ENCODE measurements at regions not wholly inside any gene's neighbourhood (a gene's known extent, or its start where the extent isn't known, plus 50 kb on each side); places are given as distances from the start of the nearest gene placed in this dataset.
"Not testable (repeated sequence)": the region's sequence is repeated elsewhere in the genome, so short reads cannot be mapped to it uniquely, and the experiment has no call there.

DNA sequence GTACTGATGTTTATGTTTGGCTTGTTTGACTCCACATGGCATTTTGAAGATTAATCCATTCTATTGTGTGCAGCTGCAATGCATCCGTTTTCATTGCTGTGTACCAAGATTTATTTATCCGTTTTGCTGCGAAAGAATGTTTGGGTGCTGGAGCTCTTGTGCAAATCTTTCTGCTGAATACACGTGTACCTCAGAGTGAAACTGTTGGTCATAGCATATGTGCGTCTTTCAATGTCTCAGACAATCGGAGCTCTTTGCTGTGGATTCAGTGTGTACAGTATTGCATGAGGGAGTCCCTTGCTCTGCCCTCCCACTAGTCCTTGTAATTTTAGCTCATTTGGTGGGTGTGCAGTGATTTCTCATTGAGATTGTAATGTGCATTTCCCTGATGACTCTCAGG lies 545.4 kb downstream of the TBC1D22A start:
- no peak for DNase-seq (ENCODE audit: low spot score)
- intact Hi-C loops (cut with DNase I): no loop called here

DNA sequence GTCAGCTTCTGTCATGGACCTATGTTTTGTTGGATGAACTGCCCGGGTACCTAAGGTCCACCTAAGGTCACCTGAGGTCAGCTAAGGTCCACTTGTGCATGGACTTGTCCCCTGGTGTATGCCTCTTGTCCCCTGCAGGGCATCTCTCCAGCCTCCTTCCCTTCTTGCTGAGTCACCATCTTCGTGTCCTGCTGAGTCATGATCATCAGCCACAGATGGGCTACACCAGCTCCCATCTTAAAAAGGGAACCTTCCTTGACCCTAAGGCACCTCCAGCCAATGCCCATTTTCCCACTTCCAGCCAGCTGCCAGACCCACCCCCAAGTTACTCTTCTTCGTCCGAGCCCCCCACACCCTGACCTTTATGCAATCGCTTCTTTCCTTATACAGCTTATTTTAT lies 544.9 kb downstream of the TBC1D22A start:
- intact Hi-C loops (cut with DNase I): no loop called here
- no peak for DNase-seq (ENCODE audit: low spot score)

DNA sequence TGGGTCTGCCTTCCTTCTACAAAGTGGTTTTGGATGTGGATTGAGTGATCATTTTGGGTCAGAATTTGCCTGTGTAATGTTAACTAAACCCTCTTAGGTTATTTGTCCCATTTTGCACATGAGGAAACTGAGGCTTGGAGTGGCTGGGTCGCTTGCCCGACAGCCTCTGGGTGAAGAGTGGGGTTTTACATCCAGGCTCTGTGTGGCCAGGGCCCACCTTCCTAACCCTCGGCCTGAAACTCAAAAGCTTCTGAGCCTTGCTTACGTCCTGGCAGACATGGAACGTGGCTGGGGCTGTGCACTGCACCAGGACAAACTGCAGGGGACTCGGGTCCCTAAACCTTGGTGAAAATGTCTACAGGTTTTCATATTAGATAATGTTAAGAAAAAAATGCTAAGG lies 542.4 kb downstream of the TBC1D22A start:
- intact Hi-C loops (cut with DNase I): no loop called here
- no peak for DNase-seq (ENCODE audit: low spot score)

DNA sequence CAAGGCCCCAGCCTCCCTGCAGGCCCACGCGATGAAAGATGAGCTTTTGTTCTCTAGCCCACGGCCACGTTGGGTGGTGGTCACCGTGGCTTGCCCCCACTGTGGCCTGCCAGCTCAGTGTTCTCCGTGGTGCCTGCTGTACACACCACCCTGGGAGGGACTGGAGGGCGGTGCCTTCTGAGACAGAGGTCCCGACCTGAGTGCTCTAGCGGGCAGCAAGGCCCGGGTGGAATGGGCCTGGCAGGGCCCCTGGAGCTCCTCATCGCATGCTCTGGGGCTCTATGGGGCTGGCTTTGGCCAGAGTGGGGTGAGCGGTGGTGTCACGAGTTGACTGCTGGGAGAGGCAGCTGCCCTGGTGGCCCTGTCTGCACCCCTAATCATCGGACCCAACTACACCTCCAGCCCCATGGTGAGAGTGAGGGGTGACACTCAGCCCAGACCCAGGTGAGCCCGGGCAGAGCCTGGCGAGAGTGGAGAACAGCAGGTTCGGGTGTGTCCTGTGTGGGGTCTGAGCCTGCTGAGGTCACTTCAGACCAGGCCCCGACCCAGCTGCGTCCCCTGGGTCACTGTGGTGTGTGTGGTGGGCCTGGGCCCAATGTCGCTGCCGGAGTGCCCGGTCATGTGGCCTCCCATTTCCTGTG lies 541.9 kb downstream of the TBC1D22A start:
- intact Hi-C loops (cut with DNase I): no loop called here
- DNase-seq (ENCODE audit: low spot score): peak; percentile 78

DNA sequence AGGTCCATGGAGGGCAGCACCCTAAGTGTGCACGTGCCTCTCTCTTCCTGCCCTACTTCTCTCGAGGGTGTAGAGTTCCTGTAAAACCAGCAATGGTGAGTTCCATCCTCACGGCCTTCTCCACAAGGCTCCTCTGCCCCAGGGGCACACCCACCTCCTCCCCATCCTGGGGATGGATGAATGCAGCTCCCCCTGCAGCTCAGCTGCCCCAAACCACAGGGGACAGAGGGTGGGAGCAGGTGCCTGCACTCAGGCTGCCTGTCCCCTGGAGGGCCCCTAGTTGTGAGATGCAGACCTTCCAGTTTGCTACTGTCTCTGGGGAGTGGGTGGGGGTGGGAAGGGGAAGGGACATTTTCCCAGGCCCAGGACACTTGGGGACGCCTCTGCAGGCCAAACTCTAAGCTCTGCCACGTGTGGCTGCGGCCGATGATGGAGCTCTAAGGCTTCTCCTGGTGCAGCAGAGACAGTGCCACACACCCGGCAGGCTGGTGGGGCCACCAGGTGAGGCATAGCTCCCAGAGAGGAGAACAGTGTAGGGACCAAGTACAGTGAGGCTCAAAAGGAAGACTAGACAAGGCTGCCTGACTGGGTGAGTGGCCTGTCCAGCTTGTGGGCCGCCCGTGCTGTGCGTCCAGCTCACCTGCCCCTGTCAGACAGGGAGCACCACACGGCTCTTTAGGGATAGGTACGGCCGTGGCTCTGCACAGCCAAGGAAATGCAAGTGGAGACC lies 540.9 kb downstream of the TBC1D22A start:
- no peak for DNase-seq (ENCODE audit: low spot score)
- intact Hi-C loops (cut with DNase I): no loop called here

DNA sequence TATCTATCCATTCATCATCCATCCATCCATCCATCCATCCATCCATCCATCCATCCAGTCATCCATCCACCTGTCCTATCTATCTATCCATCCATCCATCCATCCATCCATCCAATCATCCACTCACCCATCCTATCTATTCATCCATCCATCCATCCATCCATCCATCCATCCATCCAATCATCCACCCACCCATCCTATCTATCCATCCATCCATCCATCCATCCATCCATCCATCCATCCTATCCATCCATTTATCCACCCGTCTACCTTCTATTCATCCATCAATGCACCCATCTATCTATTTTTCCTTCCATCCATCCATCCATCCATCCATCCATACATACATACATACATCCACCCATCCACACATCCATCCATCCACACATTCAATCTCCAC lies 540.1 kb downstream of the TBC1D22A start:
- intact Hi-C loops (cut with DNase I); DNase-seq (ENCODE audit: low spot score): not testable (repeated sequence)

DNA sequence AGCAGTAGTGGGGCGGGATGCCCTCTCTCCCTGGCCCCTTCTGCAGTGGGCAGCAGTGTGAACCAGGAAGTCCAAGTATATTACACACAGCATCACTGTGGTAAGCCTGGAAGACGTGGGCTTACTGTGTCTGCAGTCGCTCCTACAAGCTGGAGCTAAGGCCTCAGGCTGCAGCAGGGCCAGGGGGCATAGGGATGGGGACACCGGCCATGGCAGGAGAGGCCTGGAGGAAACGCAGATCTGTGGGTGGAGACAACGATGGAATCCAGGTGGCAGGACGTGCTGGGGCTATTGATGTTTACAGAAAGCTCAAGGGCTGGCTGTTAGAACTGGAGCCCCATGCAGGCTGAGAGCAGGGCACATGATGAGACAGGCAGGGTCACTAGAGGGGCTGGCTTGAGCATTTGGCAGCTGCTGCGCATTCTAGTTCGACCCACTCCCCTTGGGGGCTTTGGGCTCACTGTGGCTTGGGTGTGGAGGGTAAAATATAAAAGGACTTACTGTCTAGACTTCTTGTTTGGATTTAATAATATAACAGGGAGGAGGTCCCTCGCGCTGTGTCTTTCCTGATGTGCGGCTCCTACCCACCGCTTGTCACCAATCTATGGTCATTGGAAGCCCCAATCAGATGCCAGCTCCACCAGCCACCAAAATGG lies 539.5 kb downstream of the TBC1D22A start:
- intact Hi-C loops (cut with DNase I): no loop called here
- DNase-seq (ENCODE audit: low spot score): no peak

DNA sequence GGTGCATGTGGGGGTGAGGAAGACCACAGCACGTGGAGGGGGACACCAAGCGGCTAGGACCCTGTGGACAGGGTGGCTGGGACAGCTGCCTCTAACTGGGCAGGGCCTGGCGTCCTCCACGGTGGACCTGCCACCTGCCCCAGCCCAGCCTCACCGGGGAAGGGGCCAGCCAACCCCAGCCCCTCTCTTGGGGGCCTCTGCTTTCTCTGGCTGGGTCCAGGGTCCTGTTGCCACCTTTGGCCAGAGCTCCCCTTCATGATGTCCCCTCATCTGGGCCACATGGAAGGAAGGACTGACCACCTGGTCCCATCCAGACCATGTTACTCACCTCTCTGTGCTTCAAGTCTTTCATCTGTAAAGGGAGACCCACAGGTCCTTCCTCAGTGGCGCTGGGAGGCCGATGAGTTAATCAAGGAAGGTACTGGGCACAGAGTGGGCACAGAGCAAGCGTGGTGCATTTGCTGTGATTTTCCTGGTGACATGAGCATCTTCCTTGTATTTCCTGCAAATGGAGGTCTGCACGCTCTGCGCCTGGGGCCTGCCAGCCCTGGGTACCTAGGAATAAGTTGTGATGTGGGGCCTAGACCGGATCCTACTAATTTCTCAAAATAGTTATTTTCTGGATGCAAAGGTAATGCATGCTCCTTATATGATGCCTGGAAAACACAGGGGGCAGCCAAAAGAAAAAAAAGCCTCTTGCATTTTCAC lies 538.4 kb downstream of the TBC1D22A start:
- DNase-seq (ENCODE audit: low spot score): no peak
- intact Hi-C loops (cut with DNase I): no loop called here

DNA sequence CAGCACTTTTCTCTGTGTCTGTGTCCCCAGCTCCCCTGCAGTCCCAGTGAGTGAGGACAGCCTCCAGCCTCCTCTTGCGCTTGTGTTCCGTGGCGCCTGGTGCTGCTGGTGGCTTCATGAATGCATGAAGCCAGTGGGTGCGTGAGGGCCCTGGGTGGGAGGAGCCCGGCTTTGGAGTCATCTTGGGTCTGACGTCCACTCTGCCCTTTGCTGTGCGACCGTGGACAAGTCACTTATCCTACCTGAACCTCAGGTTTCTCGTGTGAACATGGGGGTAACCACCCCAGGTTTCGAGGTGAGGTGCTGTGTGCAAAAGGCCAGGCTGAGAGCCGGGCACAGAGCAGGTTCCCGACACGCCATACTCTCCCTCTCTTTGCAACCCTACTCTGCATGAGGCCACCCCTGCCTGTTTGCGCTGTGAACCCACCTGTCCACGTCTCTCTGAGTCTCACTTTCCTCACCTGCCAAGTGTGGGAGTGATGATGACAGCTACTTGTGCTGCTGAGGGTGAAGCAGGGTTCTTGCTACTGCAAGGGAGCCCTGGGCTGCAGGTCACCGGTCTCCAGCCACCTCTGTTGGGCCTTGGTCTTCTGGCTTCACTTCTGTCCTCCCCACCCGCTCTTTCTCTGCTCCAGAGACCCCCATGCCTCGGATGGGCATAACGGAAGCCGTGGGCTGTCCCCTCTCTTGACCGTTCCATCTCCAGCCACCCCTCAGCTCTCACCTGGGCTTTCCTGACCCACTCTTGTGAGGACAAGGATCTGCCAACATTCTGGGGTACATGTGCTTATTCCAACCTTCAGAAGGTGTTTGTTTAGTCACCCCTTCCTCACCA lies 537.6 kb downstream of the TBC1D22A start:
- intact Hi-C loops (cut with DNase I): no loop called here
- DNase-seq (ENCODE audit: low spot score): no peak

DNA sequence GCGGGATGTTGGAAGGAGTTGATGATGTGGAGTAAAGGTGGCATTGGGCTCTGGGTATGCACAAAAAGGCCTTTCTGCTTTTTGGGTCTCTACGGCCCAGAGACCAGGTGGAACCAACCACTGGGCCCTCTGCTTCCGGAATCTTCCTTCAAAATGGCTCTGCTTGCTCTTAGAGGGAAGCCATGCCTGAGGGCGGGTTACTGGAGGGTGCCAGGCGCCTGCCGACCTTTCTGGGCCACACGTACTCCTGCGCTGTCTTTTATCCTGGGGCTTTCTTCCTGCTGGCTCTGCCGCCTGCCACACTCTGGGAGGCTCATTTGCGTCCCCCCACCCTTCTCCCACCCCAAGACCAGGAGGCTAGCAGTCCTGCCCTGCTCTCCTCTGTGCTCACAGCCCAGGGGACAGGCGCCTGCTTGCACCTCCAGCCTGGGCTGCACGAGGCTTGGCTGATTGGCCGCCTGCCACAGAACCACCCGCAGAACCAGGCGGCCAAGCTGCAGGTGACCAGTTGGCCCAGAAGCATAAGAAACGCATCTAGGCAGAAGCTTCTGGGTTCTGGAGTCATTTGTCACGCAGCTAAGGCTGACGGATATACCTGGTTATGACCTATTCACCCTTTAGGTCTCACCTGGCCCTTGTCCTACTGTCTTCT lies 536.9 kb downstream of the TBC1D22A start:
- no peak for DNase-seq (ENCODE audit: low spot score)
- intact Hi-C loops (cut with DNase I): no loop called here

DNA sequence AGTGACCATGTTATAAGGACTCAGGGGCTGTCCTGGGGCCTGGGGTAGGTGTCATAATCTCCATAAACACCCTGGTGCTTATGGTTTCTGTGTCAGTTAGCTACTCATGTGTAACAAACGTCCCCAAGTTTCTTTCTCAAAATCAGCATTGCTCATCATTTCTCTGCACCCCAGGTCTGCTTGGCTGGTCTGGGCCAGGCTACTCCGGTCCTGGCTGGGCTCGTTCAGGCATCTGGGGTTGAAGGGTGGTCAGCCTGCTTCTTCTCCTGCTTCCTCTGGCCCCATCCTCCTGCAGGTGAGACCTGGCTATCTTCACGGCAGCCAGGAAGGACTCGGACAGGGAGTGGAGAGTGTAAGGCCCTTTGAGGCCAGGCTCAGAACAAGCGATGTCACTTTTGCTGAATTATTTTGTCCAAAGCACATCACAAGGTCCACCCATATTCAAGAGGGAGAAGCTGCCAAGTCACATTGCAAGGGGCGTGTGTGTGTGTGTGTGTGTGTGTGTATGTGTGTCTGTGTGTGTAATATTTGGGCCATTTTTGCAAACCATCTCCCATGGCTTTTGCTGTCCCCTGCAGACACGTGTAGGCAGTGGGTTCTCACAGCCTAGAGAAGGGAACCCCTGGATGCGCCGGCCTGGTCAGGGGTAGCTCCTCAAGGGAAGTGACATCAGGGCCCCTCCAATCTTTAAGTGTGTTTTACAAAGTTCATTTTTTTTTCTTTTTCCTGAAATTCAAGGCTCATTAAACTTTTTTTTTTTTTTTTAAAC lies 535.8 kb downstream of the TBC1D22A start:
- no peak for DNase-seq (ENCODE audit: low spot score)
- intact Hi-C loops (cut with DNase I): no loop called here

DNA sequence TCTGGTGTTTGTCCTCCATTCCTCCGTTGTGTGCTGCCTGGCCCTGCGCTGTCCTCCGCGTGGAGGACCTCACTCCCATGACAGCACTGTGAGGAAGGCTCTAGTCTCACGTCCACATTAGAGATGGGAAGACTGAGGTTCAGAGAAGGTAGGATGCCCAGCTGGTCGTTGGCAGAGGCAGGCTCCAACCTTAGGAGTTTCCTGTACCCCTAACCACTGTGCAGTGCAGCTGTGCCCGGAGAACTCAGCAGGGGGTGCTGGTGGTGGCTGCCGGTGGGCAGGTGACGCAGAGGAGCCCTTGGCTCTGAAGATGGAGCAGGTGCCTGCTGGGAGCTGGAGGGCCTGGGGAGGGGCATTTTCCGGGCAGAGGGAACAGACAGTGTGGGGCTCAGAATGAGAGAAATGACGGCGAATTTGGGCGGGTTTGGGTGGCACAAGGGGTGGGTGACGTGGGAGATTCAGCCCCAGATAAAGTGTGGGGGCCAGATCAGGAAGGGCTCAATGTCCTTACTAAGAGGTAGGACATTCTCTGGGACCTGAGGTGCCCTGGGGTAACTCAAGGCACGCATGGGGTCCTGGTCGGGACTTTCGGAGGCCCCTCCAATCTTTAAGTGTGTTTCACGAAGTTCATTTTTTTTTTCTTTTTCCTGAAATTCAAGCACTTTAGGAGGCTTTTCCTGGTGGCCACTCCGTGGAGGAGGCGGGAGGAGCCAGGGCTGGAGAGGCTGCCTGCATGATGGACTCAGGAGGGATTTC lies 535.0 kb downstream of the TBC1D22A start:
- DNase-seq (ENCODE audit: low spot score): no peak

DNA sequence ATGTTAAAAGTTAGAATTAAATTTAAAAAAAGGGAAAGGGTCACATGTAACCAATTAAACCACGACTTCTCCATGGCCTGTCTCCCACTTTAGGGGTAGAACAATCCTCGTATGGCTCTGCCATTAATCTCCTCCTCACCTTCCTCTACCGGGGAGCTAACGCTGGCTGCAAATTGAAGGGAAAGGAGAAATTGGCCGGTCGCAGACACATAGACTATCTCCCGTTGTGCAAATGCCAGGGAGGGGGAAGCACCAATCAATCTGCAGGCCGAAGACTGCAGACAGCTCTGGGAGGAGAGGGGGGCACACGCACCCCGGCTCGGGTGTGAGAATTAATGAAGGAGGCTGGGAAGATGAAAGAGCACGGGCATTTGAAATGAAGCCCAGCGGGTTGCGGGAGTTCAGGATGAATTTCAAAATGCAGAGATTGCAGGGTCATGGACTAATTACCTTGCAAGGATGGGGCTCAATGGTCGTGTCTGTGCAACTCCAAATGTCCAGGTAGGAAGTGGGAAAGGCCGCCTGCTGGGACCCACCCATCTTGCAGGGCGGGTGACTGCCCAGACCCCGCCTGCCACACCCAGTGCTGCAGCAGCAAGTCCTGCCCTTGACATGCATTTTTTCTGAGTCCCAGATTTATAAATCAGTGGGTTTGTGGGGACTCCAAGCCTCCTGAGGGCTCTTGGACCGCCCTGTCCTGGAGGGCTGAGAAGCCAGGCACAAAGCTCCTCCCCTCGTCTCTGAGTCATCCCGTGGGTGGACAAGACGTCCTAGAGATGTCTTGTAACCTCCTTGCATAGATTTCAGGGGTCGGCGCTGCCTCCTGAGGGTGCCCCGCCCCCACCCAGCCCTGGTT lies 534.2 kb downstream of the TBC1D22A start:
- intact Hi-C loops (cut with DNase I): no loop called here
- no peak for DNase-seq (ENCODE audit: low spot score)

More for the DNA sequence above, 535.0 kb downstream of the TBC1D22A start:
- intact Hi-C loops (cut with DNase I): no loop called here

DNA sequence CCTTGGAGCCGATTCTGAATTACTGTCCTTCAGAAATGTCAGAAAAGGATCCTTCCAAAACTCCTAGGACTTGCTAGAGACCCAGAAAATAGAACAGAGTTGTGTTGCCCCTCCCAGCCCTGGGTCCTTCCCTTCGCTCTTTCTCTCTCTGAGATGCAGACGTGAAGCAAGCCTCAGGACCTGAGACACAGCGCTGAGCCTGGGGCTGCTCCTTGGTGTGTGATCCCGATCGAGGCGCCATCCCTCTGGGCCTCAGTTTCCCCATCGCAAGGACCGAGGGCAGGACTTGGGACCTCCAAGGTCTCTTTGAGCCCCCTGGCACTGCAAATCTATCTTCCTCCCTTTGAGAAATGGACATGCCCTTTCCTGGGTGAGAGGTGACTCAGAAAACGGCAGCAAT lies 533.5 kb downstream of the TBC1D22A start:
- no peak for DNase-seq (ENCODE audit: low spot score)
- intact Hi-C loops (cut with DNase I): no loop called here

DNA sequence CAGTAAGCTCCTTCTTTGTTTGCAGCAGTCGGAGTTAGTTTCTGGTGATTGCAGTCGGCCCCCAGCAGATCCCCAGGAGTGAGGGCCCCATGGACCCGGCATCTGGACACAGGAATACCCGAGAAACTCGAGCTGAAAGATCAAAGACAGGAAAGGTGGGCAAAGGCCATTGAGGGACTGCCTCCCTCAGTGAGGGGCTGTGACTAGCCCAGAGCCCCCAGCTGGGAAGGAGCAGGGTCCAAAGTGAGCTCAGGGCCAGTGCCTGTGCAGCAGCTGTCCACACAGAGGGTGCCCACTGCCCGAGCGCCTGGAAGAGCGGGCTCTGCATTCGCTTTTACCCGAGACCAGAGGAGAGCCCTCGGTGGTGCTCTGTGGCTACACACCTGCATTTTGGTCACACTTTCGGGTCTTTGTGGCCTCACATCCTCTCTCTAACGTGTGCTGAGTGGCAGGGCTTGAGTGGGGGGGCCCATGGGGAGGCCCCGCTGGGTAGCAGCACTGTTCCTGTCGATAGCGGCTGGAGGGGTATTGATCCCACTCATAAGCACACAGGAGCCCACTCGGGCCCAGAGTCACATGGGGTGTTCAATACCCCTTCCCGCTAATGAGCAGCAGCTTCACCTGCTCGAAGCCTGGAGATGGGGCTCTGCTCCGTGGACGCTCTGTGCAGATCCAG lies 532.9 kb downstream of the TBC1D22A start:
- DNase-seq (ENCODE audit: low spot score): no peak
- intact Hi-C loops (cut with DNase I): no loop called here

DNA sequence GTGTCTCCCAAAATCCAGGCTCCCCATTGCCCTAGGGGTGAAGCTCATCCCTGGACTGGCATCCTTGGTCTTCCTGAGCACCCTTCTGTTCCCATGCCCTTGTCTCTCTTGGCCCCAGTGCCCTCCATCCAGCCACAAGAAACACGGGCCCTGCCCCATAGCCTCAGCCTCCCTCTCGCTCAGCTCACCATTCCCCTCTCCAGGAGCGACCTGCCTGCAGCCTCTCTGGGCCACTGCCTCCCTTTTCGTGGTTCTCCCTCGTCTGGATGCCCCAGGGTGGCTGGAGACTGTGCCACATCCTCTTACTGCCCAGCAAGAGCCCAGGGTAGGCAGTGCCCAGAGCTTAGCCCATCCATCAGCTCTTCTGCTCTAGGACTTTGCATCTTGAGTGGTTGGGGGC lies 532.1 kb downstream of the TBC1D22A start:
- intact Hi-C loops (cut with DNase I): no loop called here
- DNase-seq (ENCODE audit: low spot score): no peak
